Islet precursor cell (in vitro differentiated cells): ENCODE measurements at regions not wholly inside any gene's neighbourhood (a gene's known extent, or its start where the extent isn't known, plus 50 kb on each side); places are given as distances from the start of the nearest gene placed in this dataset.
A peak's percentile ranks its signal among the peaks of the same experiment; 100 is the strongest.
"Not testable (repeated sequence)": the region's sequence is repeated elsewhere in the genome, so short reads cannot be mapped to it uniquely, and the experiment has no call there.

Experiments used
- DNase-seq: peaks from one replicate; pipeline ENCODE4 v3.0.0-alpha.2; 2018

- DNase-seq, result no peak
Measured at GRCh38 chr3:82137050-82137449, 375.6 kb upstream of the GBE1 start.

- peak; percentile 60 for DNase-seq
Measured at GRCh38 chr3:82133070-82133606, 371.7 kb upstream of the GBE1 start.

GRCh38 chr3:82132210-82133069 lies 371.0 kb upstream of the GBE1 start:
- no peak for DNase-seq

- no peak for DNase-seq
Measured at GRCh38 chr3:82130046-82130445, 368.6 kb upstream of the GBE1 start.

GRCh38 chr3:82129221-82129801 lies 367.9 kb upstream of the GBE1 start:
- no peak for DNase-seq

- DNase-seq, result no peak
Measured at GRCh38 chr3:82128271-82128670, 366.8 kb upstream of the GBE1 start.

GRCh38 chr3:82122554-82123345 lies 361.3 kb upstream of the GBE1 start:
- DNase-seq, result no peak

- DNase-seq, result no peak
Measured at GRCh38 chr3:82114589-82114988, 353.1 kb upstream of the GBE1 start.

- not testable (repeated sequence) for DNase-seq
Measured at GRCh38 chr3:82110721-82111120, 349.3 kb upstream of the GBE1 start.

GRCh38 chr3:82103241-82103640 lies 341.8 kb upstream of the GBE1 start:
- no peak for DNase-seq

- peak; percentile 85 for DNase-seq
Measured at GRCh38 chr3:82100378-82100777, 338.9 kb upstream of the GBE1 start.

GRCh38 chr3:82093641-82094040 lies 332.2 kb upstream of the GBE1 start:
- DNase-seq, result no peak

- no peak for DNase-seq
Measured at GRCh38 chr3:82088749-82089148, 327.3 kb upstream of the GBE1 start.

GRCh38 chr3:82087958-82088357 lies 326.5 kb upstream of the GBE1 start:
- peak; percentile 78 for DNase-seq

- DNase-seq, result no peak
Measured at GRCh38 chr3:82085851-82086475, 324.5 kb upstream of the GBE1 start.

GRCh38 chr3:82085356-82085755 lies 323.9 kb upstream of the GBE1 start:
- DNase-seq, result no peak

- DNase-seq, result no peak
Measured at GRCh38 chr3:82084824-82085223, 323.4 kb upstream of the GBE1 start.

- no peak for DNase-seq
Measured at GRCh38 chr3:82082796-82083195, 321.4 kb upstream of the GBE1 start.

GRCh38 chr3:82081351-82081750 lies 319.9 kb upstream of the GBE1 start:
- DNase-seq, result no peak

GRCh38 chr3:82080792-82081191 lies 319.3 kb upstream of the GBE1 start:
- DNase-seq, result no peak

GRCh38 chr3:82080261-82080660 lies 318.8 kb upstream of the GBE1 start:
- DNase-seq, result peak; percentile 65

GRCh38 chr3:82079335-82079890 lies 318.0 kb upstream of the GBE1 start:
- DNase-seq, result no peak

GRCh38 chr3:82078246-82078645 lies 316.8 kb upstream of the GBE1 start:
- DNase-seq, result no peak
